A673 (cell line): ENCODE measurements at regions not wholly inside any gene's neighbourhood (a gene's known extent, or its start where the extent isn't known, plus 50 kb on each side); places are given as distances from the start of the nearest gene placed in this dataset.

Experiments
- EZH2 ChIP-seq: fragments of 200-600 bp; sonication (generic); IDR thresholded peaks from 2 replicates; pipeline ENCODE4 v1.6.1; 2017; ENCODE audit warnings: borderline replicate concordance, low read depth, mild to moderate bottlenecking, mixed read lengths, antibody characterized with exemption, low read length; ENCODE audit not compliant: poor library complexity, severe bottlenecking
- TF ChIP-seq, protein P1 (sequence below): fragments of 300-800, 200-600 bp; sonication (generic); conservative IDR thresholded peaks from 2 replicates; pipeline ENCODE4 v1.5.1; 2017; ENCODE audit warnings: low read depth, mild to moderate bottlenecking, antibody characterized with exemption, low read length, moderate library complexity, mixed read lengths

DNA sequence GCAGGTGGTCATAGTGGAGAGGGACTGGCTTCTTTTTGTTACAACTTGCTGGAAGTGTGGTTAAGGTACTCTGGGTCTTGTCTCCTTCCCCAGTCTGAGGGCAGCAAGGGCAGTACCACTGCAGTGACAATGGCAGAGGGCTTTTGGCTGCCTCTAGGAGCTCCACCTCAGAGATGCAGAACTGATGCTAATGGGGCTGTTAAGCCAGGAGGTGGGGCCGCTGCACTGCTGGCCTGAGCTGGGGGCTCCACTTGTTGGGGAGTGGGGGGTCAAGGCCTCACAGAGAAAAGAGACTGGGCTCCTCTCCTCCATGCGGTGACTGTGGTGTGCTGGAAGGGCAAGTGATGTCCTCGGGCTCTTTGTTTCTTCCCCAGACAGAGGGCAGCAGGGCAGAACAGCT lies 135.7 kb downstream of the DSEL start:
- TF ChIP-seq, protein P1, sequence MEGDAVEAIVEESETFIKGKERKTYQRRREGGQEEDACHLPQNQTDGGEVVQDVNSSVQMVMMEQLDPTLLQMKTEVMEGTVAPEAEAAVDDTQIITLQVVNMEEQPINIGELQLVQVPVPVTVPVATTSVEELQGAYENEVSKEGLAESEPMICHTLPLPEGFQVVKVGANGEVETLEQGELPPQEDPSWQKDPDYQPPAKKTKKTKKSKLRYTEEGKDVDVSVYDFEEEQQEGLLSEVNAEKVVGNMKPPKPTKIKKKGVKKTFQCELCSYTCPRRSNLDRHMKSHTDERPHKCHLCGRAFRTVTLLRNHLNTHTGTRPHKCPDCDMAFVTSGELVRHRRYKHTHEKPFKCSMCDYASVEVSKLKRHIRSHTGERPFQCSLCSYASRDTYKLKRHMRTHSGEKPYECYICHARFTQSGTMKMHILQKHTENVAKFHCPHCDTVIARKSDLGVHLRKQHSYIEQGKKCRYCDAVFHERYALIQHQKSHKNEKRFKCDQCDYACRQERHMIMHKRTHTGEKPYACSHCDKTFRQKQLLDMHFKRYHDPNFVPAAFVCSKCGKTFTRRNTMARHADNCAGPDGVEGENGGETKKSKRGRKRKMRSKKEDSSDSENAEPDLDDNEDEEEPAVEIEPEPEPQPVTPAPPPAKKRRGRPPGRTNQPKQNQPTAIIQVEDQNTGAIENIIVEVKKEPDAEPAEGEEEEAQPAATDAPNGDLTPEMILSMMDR = no peak
- TF ChIP-seq EZH2 = no peak
